Posterior vena cava (tissue), 2 donors: ENCODE measurements at regions not wholly inside any gene's neighbourhood (a gene's known extent, or its start where the extent isn't known, plus 50 kb on each side); places are given as distances from the start of the nearest gene placed in this dataset.
"Not testable (repeated sequence)": the region's sequence is repeated elsewhere in the genome, so short reads cannot be mapped to it uniquely, and the experiment has no call there.

Experiments
- DNase-seq: peaks from one replicate; pipeline ENCODE4 v3.0.0-alpha.2; 2020; ENCODE audit warnings: low spot score
- intact Hi-C, 2 donors: fragments of 100-400 bp; cut with DNase I; formaldehyde crosslinking; loops; one replicate each; pipeline versions ENCODE4 v1.14.1 to v1.14.2; 2022 to 2023
- donor health status: DM: yes; HTN: yes; CAD: no.
- donor health status: DM: yes; HTN: yes; CAD: no.

- intact Hi-C loops, result no loop called here
- DNase-seq, result no peak
Measured at GRCh38 chr12:128026696-128027574, 240.0 kb upstream of the TMEM132C start.

DNA sequence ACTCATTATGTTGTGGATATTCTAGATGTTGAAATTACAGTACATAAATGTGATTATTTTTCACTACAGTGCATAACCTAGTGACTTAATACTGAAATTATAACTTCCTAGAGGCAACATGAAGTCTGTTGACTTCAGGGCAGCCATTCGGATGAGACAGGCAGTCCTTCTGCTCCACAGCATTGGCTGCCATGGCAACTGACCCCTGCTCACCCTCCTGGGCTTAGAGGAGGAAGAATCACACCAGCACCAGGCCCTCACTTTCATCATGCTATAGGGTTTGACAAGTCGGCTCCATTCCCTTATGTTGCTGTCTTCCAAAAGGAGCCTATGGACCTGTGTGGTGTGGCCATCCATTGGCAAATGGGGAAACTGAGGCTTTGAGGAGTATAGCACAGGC is 233.5 kb upstream of the TMEM132C start:
- intact Hi-C loops, result no loop called here
- DNase-seq, result no peak

GRCh38 chr12:128040971-128041370 is 226.0 kb upstream of the TMEM132C start:
- intact Hi-C loops, result no loop called here
- DNase-seq, result no peak

- intact Hi-C loops, DNase-seq: not testable (repeated sequence)
Measured at GRCh38 chr12:128042283-128042682, 224.7 kb upstream of the TMEM132C start.

- no peak for DNase-seq
- intact Hi-C loops, result no loop called here
Measured at GRCh38 chr12:128042825-128043224, 224.1 kb upstream of the TMEM132C start.

GRCh38 chr12:128043317-128043716 is 223.7 kb upstream of the TMEM132C start:
- intact Hi-C loops, result no loop called here
- no peak for DNase-seq

DNA sequence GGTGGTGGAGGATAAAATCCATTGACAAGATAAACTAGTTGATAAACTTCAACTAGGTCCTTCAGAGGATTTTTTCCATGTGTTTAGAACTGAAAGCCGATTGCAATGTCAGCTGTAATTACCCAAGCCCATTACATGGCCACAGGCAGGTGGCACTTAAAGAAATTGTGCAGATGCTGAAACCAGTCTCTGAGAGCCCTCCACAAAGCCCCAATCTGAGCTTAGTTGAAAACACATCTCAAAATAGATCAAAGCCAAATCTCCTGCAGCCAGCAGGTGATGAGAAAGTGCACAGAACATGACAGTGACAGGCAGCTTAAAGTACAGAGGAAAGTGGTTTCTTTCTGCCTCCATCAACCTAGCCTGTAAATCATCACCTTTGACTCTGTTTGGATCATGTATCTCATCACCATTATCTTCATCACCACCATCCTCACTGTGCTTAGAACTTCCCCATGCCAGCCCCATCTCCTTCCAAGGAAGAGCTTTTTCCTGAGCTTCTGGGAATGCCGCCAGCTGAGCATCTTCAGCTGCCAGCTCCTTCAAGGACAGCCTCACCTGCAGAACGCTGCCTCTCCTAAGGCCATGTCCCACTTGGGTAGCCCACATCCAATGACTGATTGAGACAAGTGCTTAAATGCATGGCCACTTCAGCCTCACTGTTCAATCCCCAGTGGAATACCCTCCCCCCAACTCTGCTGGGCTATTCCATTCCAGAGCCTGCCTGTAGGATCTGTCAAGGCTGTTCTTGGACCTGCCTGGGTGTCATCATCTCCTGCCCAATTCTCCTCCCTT is 219.5 kb upstream of the TMEM132C start:
- DNase-seq, result no peak
- intact Hi-C loops, result no loop called here

- intact Hi-C loops, result no loop called here
- no peak for DNase-seq
Measured at GRCh38 chr12:128052331-128052730, 214.6 kb upstream of the TMEM132C start.

GRCh38 chr12:128052777-128053176 is 214.2 kb upstream of the TMEM132C start:
- DNase-seq, result no peak
- intact Hi-C loops, result no loop called here

- intact Hi-C loops, result no loop called here
Measured at GRCh38 chr12:128055567-128055966, 211.4 kb upstream of the TMEM132C start.

GRCh38 chr12:128056136-128056801 is 210.7 kb upstream of the TMEM132C start:
- intact Hi-C loops, result no loop called here
- no peak for DNase-seq

More at GRCh38 chr12:128055567-128055966, 211.4 kb upstream of the TMEM132C start:
- DNase-seq, result no peak

DNA sequence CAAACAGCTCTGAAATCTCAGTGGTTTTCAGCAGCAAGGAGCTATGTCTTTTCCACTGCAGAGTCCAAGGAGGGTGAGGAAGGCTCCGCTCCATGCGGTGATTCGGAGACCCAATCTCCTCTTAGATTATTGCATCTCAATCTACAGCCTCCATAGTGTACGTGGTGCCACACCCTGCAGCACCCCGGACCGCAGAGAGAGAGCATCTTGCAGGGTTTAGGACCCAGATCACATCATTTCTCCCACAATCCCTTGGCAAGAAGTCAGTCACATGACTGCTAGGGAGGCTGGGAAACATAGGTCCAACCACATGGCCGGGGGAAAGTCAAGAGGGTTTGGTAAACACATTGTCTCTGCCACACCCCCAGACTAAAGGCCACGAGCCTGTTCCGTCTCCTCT is 209.4 kb upstream of the TMEM132C start:
- intact Hi-C loops, result no loop called here
- no peak for DNase-seq

DNA sequence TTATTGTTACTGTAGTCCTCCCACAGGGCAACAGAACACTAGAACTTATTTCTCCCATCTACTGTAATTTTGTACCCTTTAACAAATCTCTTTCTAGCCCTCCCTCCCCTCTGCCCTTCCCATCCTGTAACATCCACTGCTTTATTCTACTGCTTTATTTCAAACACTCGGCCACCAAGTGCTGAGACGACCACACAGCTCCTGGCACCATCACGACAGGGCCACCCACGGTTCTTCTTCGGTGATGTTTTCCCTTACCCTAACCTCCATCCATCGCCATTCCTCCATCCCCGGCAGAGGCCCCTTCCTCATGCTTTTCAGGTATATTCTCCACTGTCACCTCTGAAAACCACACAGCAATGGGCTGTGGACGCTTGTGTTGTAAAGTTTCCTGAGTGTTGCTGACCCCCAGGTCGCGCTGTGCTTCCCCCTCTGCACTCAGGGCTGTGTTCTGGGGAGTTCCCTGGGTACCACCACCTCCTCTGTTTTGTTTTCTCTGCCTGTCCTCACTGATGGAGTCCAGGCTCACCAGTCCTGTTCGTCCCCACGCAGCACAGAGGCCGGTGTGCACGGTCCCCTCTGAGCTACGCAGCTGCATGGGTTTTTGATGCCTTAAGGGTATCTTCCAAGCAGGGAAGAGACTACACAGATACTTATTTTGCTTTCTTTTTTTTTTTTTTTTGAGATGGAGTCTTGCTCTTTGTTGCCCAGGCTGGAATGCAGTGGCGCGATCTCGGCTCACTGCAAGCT is 207.2 kb upstream of the TMEM132C start:
- intact Hi-C loops, result no loop called here
- no peak for DNase-seq

- intact Hi-C loops, result no loop called here
- DNase-seq, result no peak
Measured at GRCh38 chr12:128068211-128068610, 198.8 kb upstream of the TMEM132C start.

- intact Hi-C loops, result no loop called here
- DNase-seq, result no peak
Measured at GRCh38 chr12:128069359-128069997, 197.5 kb upstream of the TMEM132C start.

DNA sequence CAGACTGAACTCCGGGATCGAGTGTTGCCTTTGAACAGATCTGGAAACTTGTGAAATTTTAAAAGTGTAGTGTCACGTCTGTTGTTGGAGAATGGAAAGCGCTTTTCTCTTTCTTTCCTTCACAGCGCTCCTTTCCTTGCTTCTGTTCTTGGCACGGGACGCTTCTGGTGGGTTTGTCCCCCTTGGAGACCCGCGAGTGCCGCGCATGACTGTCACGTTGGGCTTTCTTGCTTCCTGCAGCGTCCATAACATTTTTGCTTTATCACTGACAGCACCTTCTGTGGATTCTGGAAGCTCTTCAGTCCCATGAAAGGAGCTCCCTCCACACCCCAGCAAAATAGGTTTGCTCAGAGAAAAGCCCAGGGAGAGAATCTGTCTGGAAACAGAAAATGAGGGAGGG is 193.0 kb upstream of the TMEM132C start:
- intact Hi-C loops, result no loop called here
- DNase-seq, result no peak

DNA sequence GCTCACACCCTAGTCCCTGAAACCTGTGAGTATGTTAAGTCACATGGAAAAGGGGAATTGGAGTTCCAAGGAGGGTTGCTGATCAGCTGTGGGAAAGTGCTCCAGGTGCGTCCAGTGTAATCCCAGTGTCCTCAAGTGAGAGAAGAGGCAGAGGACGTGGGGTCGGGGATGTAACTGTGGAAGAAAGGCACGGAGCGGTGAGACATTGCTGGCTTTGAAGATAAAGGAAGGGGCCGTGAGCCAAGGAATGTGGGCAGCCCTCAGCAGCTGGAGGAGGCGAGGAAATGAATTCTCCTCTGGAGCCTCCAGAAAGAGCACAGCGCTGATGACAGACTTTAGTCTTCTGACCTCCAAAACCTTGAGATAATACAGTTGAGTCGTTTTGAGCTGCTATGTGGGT is 191.6 kb upstream of the TMEM132C start:
- DNase-seq, result no peak
- intact Hi-C loops, result no loop called here

DNA sequence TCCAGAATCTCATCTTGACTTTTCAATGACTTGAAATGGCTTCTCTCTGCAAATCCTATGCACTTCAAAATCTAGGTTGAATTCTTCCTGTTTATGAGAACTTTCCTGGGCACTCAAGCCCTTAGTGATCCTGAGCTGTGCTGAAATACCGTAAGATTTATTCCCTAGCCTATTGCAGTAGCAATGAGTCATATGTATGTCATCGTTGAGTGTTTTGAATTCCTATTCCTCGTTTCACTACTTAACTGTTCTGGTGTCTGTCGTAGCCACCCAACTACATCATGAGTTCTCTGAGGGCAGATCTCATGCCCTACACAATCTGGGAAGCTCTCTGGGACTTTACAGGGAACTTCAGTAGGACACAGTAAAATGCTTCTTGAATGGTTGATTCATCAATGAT is 190.8 kb upstream of the TMEM132C start:
- no peak for DNase-seq
- intact Hi-C loops, result no loop called here
